ENCODE measurements at regions not wholly inside any gene's neighbourhood (a gene's known extent, or its start where the extent isn't known, plus 50 kb on each side); places are given as distances from the start of the nearest gene placed in this dataset.

DNA sequence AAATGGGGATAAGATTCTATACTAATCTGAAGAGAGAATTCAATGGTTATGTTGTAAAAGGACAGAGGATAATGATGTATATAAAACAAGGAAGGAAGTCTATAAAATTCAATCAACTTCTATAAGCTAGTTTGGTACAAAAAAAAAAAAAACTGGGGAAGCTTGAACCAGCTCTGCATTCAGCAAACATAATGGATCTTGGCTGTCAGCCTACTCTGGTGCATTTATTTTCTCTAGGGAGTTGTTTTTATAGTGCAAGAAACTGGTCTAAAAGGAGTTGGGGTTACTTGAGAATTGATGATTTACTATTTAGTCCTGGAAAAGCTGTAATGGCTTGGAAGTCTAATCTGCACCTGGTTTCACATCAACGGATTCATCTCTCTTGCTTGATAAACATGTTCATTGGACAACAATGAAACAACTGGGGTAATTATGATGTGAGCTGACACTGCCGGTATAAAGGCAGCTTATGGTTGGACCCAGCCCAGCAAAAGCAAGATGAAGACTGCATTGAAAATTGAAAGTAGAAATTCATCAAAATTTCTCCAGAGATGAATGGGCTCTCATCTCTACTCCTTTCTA is 199.4 kb upstream of the NRIP1 start:
- H3K27ac ChIP-seq (ENCODE audit: low read depth in 1 of 2, low read length in 2 of 2): no peak overlapping the region
- Mint-ChIP-seq H3K27ac (no peak overlapping the region), H3K36me3 (no peaks in the 10 kb centered on the region), H3K9me3 (peaks cover 0 to 7% (median 0%) of the 10 kb centered on the region in 7 donors), H3K4me1 (no peaks in the 10 kb centered on the region), H3K27me3 (ENCODE audit: low read depth in 3 of 3) (peaks cover 0 to 3% (median 1%) of the 10 kb centered on the region in 3 donors), H3K4me3 (no peak overlapping the region)
- 100% methylated on average over 1 of the region's 2 CpGs for WGBS (ENCODE audit: insufficient coverage)
- H3K4me2 ChIP-seq (replicated peaks; ENCODE audit: extremely low read depth, low read length, poor library complexity, severe bottlenecking): no peak overlapping the region
- H3K79me2 ChIP-seq (ENCODE audit: insufficient read depth, low read length): no peaks in the 10 kb centered on the region
- H3K4me3 ChIP-seq (replicated peaks in 1 of 3; ENCODE audit: low read depth in 2 of 3, low read length in 3 of 3): no peak overlapping the region
- intact Hi-C loops (cut with micrococcal nuclease): no loop called here
- H3K4me1 ChIP-seq (ENCODE audit: control insufficient read depth in 1 of 2, insufficient read depth in 2 of 2, low read length in 2 of 2): no peaks in the 10 kb centered on the region
- no peaks in the 10 kb centered on the region for H3K27me3 ChIP-seq (ENCODE audit: control insufficient read depth in 2 of 2, insufficient read depth in 2 of 2, low read length in 2 of 2)
- no peaks in the 10 kb centered on the region for H3K36me3 ChIP-seq (replicated peaks in 1 of 2; ENCODE audit: control insufficient read depth in 1 of 2, insufficient read depth in 2 of 2, low read length in 2 of 2)
- no peak overlapping the region for H2AFZ ChIP-seq (ENCODE audit: insufficient read depth, low read depth, low read length, poor library complexity, severe bottlenecking)
- TF ChIP-seq, protein P1, sequence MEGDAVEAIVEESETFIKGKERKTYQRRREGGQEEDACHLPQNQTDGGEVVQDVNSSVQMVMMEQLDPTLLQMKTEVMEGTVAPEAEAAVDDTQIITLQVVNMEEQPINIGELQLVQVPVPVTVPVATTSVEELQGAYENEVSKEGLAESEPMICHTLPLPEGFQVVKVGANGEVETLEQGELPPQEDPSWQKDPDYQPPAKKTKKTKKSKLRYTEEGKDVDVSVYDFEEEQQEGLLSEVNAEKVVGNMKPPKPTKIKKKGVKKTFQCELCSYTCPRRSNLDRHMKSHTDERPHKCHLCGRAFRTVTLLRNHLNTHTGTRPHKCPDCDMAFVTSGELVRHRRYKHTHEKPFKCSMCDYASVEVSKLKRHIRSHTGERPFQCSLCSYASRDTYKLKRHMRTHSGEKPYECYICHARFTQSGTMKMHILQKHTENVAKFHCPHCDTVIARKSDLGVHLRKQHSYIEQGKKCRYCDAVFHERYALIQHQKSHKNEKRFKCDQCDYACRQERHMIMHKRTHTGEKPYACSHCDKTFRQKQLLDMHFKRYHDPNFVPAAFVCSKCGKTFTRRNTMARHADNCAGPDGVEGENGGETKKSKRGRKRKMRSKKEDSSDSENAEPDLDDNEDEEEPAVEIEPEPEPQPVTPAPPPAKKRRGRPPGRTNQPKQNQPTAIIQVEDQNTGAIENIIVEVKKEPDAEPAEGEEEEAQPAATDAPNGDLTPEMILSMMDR (IDR thresholded peaks at IDR 0.05): no peak
- no peaks in the 10 kb centered on the region for H4K20me1 ChIP-seq (ENCODE audit: insufficient read depth, low read length)
- DNase-seq: no peak
- no peak overlapping the region for H3K9ac ChIP-seq (ENCODE audit: insufficient read depth, low read length, poor library complexity, severe bottlenecking)
- H3K9me3 ChIP-seq (replicated peaks in 1 of 2; ENCODE audit: control insufficient read depth in 1 of 2, insufficient read depth in 1 of 2, low read length in 2 of 2): no peaks in the 10 kb centered on the region

DNA sequence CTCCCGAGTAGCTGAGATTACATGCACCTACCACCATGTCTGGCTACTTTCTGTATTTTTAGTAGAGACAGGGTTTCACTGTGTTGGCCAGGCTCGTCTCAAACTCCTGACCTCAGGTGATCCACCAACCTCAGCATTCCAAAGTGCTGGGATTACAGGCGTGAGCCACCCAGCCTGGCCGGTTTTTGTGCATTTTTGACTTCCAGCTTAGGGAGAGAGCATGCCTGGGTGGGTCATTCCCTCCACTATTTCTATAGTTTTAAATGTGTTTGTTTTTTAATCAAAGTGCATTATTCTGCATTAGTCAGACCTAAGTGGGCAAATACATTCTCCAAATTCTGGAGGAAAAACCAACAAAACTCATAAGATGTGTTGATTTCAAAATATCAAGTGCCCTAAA is 207.4 kb upstream of the NRIP1 start:
- no CpG with 5 or more reads among the region's 4 CpGs for WGBS (ENCODE audit: insufficient coverage)
- intact Hi-C loops (cut with micrococcal nuclease): no loop called here
- no peak overlapping the region for H3K27ac Mint-ChIP-seq
- no peaks in the 10 kb centered on the region for H3K27me3 ChIP-seq (ENCODE audit: control insufficient read depth in 2 of 2, insufficient read depth in 2 of 2, low read length in 2 of 2)
- no peak overlapping the region for H3K27ac ChIP-seq (ENCODE audit: low read depth in 1 of 2, low read length in 2 of 2)
- no peaks in the 10 kb centered on the region for H3K9me3 ChIP-seq (replicated peaks in 1 of 2; ENCODE audit: control insufficient read depth in 1 of 2, insufficient read depth in 1 of 2, low read length in 2 of 2)
- H3K27me3 Mint-ChIP-seq (ENCODE audit: low read depth in 3 of 3): peaks cover 0 to 3% (median 1%) of the 10 kb centered on the region in 3 donors
- DNase-seq: no peak
- H3K36me3 Mint-ChIP-seq: no peaks in the 10 kb centered on the region
- H3K79me2 ChIP-seq (ENCODE audit: insufficient read depth, low read length): no peaks in the 10 kb centered on the region
- TF ChIP-seq, protein P1 (IDR thresholded peaks at IDR 0.05): no peak
- H3K4me1 ChIP-seq (ENCODE audit: control insufficient read depth in 1 of 2, insufficient read depth in 2 of 2, low read length in 2 of 2): no peaks in the 10 kb centered on the region
- peaks cover 2% of the 10 kb centered on the region for H3K4me1 Mint-ChIP-seq
- peaks cover 0 to 2% (median 2%) of the 10 kb centered on the region in 7 donors for H3K9me3 Mint-ChIP-seq
- no peak overlapping the region for H3K4me3 Mint-ChIP-seq
- H4K20me1 ChIP-seq (ENCODE audit: insufficient read depth, low read length): no peaks in the 10 kb centered on the region
- no peak overlapping the region for H2AFZ ChIP-seq (ENCODE audit: insufficient read depth, low read depth, low read length, poor library complexity, severe bottlenecking)
- H3K9ac ChIP-seq (ENCODE audit: insufficient read depth, low read length, poor library complexity, severe bottlenecking): no peak overlapping the region
- no peak overlapping the region for H3K4me3 ChIP-seq (replicated peaks in 1 of 3; ENCODE audit: low read depth in 2 of 3, low read length in 3 of 3)
- no peak overlapping the region for H3K4me2 ChIP-seq (replicated peaks; ENCODE audit: extremely low read depth, low read length, poor library complexity, severe bottlenecking)
- no peaks in the 10 kb centered on the region for H3K36me3 ChIP-seq (replicated peaks in 1 of 2; ENCODE audit: control insufficient read depth in 1 of 2, insufficient read depth in 2 of 2, low read length in 2 of 2)

All from CD14-positive monocyte (primary cell).